OCI-LY1 (cell line): ENCODE measurements at regions not wholly inside any gene's neighbourhood (a gene's known extent, or its start where the extent isn't known, plus 50 kb on each side); places are given as distances from the start of the nearest gene placed in this dataset.

Experiments used
- H2AFZ ChIP-seq: fragments of 200-600 bp; sonication (generic), shearing (Covaris generic); 2 replicates; pipeline ENCODE4 v1.6.0; 2014; ENCODE audit warnings: antibody characterized with exemption, mild to moderate bottlenecking, low read length
- H3F3A ChIP-seq: fragments of 200-600 bp; sonication (generic), shearing (Covaris generic); 2 replicates; pipeline ENCODE4 v1.6.0; 2014; ENCODE audit warnings: mild to moderate bottlenecking, antibody characterized with exemption, low read length, moderate library complexity; ENCODE audit not compliant: insufficient read depth
- H3K27ac ChIP-seq: fragments of 200-600 bp; sonication (generic); 2 replicates; pipeline ENCODE4 v1.5.1; 2014; ENCODE audit warnings: low read length, mixed run types, mild to moderate bottlenecking, low read depth; ENCODE audit not compliant: poor library complexity, severe bottlenecking
- H3K27me3 ChIP-seq: fragments of 200-600 bp; sonication (generic); 2 replicates; pipeline ENCODE4 v1.6.0; 2014; ENCODE audit warnings: antibody characterized with exemption, mild to moderate bottlenecking, low read length, moderate library complexity; ENCODE audit not compliant: insufficient read depth
- H3K36me3 ChIP-seq: fragments of 200-600 bp; sonication (generic); 2 replicates; pipeline ENCODE4 v1.6.1; 2014; ENCODE audit warnings: mild to moderate bottlenecking, antibody characterized with exemption, low read length, moderate library complexity, mixed read lengths; ENCODE audit not compliant: insufficient read depth
- H3K4me1 ChIP-seq: fragments of 200-600 bp; sonication (generic); 2 replicates; pipeline ENCODE4 v1.5.1; 2014; ENCODE audit warnings: mild to moderate bottlenecking, low read length, moderate library complexity; ENCODE audit not compliant: insufficient read depth, severe bottlenecking
- H3K4me2 ChIP-seq: fragments of 200-600 bp; sonication (generic), shearing (Covaris generic); 2 replicates; pipeline ENCODE4 v1.6.1; 2014; ENCODE audit warnings: low read length
- H3K4me3 ChIP-seq: fragments of 200-600 bp; sonication (generic); 2 replicates; pipeline ENCODE4 v1.5.1; 2014; ENCODE audit warnings: low read length, low read depth, mild to moderate bottlenecking, mixed read lengths; ENCODE audit not compliant: poor library complexity, severe bottlenecking
- H3K79me2 ChIP-seq: fragments of 200-600 bp; shearing (Covaris generic); 2 replicates; pipeline ENCODE4 v1.6.1; 2016; ENCODE audit warnings: mixed run types, low read length, mixed read lengths; ENCODE audit not compliant: insufficient read depth
- H3K9ac ChIP-seq: fragments of 200-600 bp; sonication (generic), shearing (Covaris generic); 2 replicates; pipeline ENCODE4 v1.6.1; 2014; ENCODE audit warnings: mild to moderate bottlenecking, low read length, mixed read lengths
- H3K9me2 ChIP-seq: fragments of 200-600 bp; sonication (generic), shearing (Covaris generic); 2 replicates; pipeline ENCODE4 v1.6.1; 2014; ENCODE audit warnings: low read depth, mild to moderate bottlenecking, low read length, mixed read lengths
- H3K9me3 ChIP-seq: fragments of 200-600 bp; shearing (Covaris generic); 2 replicates; pipeline ENCODE4 v1.6.1; 2014; ENCODE audit warnings: low read length, mixed read lengths
- H4K20me1 ChIP-seq: fragments of 200-600 bp; sonication (generic), shearing (Covaris generic); 2 replicates; pipeline ENCODE4 v1.6.0; 2016; ENCODE audit warnings: mild to moderate bottlenecking, low read length; ENCODE audit not compliant: insufficient read depth
- EZH2 ChIP-seq: fragments of 200-600 bp; sonication (generic), shearing (Covaris generic); IDR thresholded peaks from 2 replicates; pipeline ENCODE4 v1.8.0; 2017; ENCODE audit warnings: borderline replicate concordance, mixed run types, mild to moderate bottlenecking, antibody characterized with exemption, low read length, moderate library complexity, mixed read lengths
- TF ChIP-seq, protein P1 (sequence below): fragments of 200-600 bp; sonication (generic), shearing (Covaris generic); IDR thresholded peaks from 2 replicates; pipeline ENCODE4 v1.5.1; 2017; ENCODE audit warnings: mild to moderate bottlenecking, antibody characterized with exemption, low read length, moderate library complexity, mixed read lengths

DNA sequence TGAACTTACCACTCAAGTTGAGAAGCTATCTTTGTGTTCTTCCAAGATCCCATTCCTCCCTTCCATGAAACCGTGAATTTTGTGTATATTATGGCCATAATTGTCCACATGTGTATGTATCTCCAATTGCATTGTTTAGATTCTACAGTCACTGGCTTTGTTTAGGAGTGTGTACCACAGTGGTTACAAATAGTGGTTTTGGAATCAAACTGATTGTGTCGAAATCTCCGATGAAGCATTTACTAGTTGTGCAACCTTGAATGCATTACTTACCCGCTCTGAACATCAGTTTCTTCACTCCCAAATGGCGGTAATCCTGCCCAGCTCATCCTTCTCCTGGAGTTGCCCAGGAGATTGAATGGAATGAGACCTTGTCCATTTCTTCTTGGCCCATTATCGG lies 145.0 kb upstream of the ZNF32 start:
- H3K9me2 ChIP-seq: no peaks in the 10 kb centered on the region
- H3K9me3 ChIP-seq: no peaks in the 10 kb centered on the region
- TF ChIP-seq, protein P1, sequence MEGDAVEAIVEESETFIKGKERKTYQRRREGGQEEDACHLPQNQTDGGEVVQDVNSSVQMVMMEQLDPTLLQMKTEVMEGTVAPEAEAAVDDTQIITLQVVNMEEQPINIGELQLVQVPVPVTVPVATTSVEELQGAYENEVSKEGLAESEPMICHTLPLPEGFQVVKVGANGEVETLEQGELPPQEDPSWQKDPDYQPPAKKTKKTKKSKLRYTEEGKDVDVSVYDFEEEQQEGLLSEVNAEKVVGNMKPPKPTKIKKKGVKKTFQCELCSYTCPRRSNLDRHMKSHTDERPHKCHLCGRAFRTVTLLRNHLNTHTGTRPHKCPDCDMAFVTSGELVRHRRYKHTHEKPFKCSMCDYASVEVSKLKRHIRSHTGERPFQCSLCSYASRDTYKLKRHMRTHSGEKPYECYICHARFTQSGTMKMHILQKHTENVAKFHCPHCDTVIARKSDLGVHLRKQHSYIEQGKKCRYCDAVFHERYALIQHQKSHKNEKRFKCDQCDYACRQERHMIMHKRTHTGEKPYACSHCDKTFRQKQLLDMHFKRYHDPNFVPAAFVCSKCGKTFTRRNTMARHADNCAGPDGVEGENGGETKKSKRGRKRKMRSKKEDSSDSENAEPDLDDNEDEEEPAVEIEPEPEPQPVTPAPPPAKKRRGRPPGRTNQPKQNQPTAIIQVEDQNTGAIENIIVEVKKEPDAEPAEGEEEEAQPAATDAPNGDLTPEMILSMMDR: no peak
- TF ChIP-seq EZH2: no peak
- no peak overlapping the region for H2AFZ ChIP-seq
- H3K27me3 ChIP-seq: no peaks in the 10 kb centered on the region
- no peaks in the 10 kb centered on the region for H3F3A ChIP-seq
- H3K36me3 ChIP-seq: no peaks in the 10 kb centered on the region
- H3K4me2 ChIP-seq: no peak overlapping the region
- H3K9ac ChIP-seq: no peak overlapping the region
- no peak overlapping the region for H3K4me3 ChIP-seq
- no peaks in the 10 kb centered on the region for H3K4me1 ChIP-seq
- no peaks in the 10 kb centered on the region for H4K20me1 ChIP-seq
- no peak overlapping the region for H3K27ac ChIP-seq
- H3K79me2 ChIP-seq: no peaks in the 10 kb centered on the region

DNA sequence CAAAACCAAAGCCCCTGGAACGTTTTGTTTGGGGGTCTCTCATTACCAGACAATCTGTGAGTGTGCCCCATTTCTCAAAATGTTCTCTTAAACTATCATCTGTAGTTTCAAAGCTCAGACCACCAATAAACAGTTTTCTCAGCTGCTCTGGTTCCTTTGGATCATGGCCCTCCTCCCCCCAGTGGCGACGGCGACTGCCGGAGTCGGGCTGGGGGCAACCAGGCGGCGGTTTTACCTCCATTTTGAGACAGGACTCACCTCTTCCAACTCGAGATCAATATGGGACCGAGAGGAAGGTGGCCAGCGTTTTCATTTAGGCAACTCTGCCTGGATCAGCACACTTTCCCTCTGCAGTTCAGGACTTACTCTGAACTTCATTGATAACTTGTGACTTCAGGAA lies 141.5 kb upstream of the ZNF32 start:
- H3K27ac ChIP-seq: no peak overlapping the region

DNA sequence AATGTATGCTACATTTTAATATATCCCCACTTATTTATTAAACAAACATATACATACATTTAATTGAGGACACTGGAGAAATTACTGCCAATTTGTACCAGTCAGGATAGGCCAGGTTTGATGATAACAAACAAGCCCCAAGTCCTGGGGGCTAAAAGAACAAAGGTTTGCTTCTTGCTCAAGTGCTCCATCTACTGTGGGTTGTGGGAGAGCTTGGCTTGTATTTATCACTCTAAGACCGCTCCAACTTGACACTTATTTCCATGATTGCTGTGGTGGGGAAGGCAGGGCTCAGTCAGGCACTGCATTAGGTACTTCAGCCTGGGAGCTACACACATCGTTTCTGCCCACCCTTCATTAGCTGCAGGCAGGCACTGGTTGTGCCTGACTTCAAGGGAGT lies 136.6 kb upstream of the ZNF32 start:
- H3K27ac ChIP-seq: no peak overlapping the region
- no peaks in the 10 kb centered on the region for H3K27me3 ChIP-seq
- TF ChIP-seq, protein P1: no peak
- TF ChIP-seq EZH2: no peak
- H3K4me2 ChIP-seq: no peak overlapping the region
- no peaks in the 10 kb centered on the region for H3K9me3 ChIP-seq
- H4K20me1 ChIP-seq: no peaks in the 10 kb centered on the region
- no peaks in the 10 kb centered on the region for H3K36me3 ChIP-seq
- H2AFZ ChIP-seq: no peak overlapping the region
- no peaks in the 10 kb centered on the region for H3K79me2 ChIP-seq
- no peaks in the 10 kb centered on the region for H3F3A ChIP-seq
- no peak overlapping the region for H3K9ac ChIP-seq
- no peaks in the 10 kb centered on the region for H3K4me1 ChIP-seq
- H3K9me2 ChIP-seq: no peaks in the 10 kb centered on the region
- no peak overlapping the region for H3K4me3 ChIP-seq

More for the DNA sequence above, 141.5 kb upstream of the ZNF32 start:
- Histone ChIP-seq H3F3A (no peaks in the 10 kb centered on the region), H3K4me1 (no peaks in the 10 kb centered on the region), H2AFZ (no peak overlapping the region), H3K79me2 (no peaks in the 10 kb centered on the region), H3K4me2 (no peak overlapping the region), H3K9me2 (no peaks in the 10 kb centered on the region), H3K36me3 (no peaks in the 10 kb centered on the region), H3K9me3 (no peaks in the 10 kb centered on the region), H3K4me3 (no peak overlapping the region), H3K9ac (no peak overlapping the region), H4K20me1 (no peaks in the 10 kb centered on the region), H3K27me3 (no peaks in the 10 kb centered on the region)
- no peak for TF ChIP-seq EZH2
- TF ChIP-seq, protein P1: no peak
